ENCODE measurements at regions not wholly inside any gene's neighbourhood (a gene's known extent, or its start where the extent isn't known, plus 50 kb on each side); places are given as distances from the start of the nearest gene placed in this dataset.

DNA sequence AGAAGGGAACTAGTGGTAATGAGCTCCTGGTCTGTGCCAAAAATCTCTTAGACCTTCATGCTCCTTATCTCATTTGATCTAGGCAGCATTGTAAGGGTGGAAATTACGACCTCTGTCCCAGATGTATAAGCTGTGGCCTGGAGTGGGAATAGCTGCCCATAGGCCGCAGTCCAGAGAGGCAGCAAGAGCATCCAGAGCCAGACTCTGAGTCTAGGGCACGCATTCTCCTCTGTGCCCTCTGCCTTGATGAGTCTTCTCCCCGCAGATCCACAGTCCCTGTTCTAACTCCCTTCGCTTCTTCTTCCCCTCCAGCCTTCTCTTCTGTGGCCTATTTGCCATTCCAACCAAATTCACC, 304.6 kb downstream of the MYCN start:
- TF ChIP-seq CTCF (conservative IDR thresholded peaks at IDR 0.05 in 1 of 2, IDR thresholded peaks at IDR 0.05 in 1 of 2; ENCODE audit: extremely low read depth in 1 of 2, insufficient read depth in 1 of 2, low read depth in 1 of 2, low read length in 2 of 2) (no peak), EZH2 (IDR thresholded peaks at IDR 0.05; ENCODE audit: borderline replicate concordance, low read length) (no peak)
